ENCODE measurements at regions not wholly inside any gene's neighbourhood (a gene's known extent, or its start where the extent isn't known, plus 50 kb on each side); places are given as distances from the start of the nearest gene placed in this dataset.

GRCh38 chr2:78355967-78356366 is 669.5 kb upstream of the REG3G start:
- TF ChIP-seq, protein P1, sequence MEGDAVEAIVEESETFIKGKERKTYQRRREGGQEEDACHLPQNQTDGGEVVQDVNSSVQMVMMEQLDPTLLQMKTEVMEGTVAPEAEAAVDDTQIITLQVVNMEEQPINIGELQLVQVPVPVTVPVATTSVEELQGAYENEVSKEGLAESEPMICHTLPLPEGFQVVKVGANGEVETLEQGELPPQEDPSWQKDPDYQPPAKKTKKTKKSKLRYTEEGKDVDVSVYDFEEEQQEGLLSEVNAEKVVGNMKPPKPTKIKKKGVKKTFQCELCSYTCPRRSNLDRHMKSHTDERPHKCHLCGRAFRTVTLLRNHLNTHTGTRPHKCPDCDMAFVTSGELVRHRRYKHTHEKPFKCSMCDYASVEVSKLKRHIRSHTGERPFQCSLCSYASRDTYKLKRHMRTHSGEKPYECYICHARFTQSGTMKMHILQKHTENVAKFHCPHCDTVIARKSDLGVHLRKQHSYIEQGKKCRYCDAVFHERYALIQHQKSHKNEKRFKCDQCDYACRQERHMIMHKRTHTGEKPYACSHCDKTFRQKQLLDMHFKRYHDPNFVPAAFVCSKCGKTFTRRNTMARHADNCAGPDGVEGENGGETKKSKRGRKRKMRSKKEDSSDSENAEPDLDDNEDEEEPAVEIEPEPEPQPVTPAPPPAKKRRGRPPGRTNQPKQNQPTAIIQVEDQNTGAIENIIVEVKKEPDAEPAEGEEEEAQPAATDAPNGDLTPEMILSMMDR (IDR thresholded peaks at IDR 0.05; ENCODE audit: low read depth, low read length) = no peak
- TF ChIP-seq POLR2A (IDR thresholded peaks at IDR 0.05; ENCODE audit: extremely low read depth, insufficient read length) (no peak), MYC (IDR thresholded peaks at IDR 0.05; ENCODE audit: low read depth, low read length) (no peak)
- TF ChIP-seq, protein P2, sequence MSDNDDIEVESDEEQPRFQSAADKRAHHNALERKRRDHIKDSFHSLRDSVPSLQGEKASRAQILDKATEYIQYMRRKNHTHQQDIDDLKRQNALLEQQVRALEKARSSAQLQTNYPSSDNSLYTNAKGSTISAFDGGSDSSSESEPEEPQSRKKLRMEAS (IDR thresholded peaks at IDR 0.05; ENCODE audit: low read depth, low read length) = no peak

Measured in NB4 (cell line).